ENCODE measurements at regions not wholly inside any gene's neighbourhood (a gene's known extent, or its start where the extent isn't known, plus 50 kb on each side); places are given as distances from the start of the nearest gene placed in this dataset.

DNA sequence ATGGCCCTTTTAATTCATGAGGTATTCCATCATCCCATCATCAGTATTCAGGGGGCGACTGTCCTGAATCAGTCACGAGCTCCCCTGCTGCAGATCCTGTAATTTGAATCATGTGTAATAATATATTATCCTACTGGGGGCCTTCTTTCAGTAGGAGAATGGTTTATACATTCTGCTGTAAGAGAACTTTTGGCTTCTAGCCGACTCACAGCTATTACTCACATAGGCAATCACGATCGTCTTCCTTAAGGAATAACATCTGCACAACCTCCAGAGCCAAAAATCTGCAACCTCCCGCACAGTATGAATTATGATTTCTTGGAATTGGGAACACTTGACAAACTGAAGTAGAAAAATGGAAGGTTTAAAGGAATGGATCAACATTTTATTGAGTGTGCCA is 343.0 kb downstream of the USP25 start:
- DNase-seq (ENCODE audit: low spot score), result no peak

DNA sequence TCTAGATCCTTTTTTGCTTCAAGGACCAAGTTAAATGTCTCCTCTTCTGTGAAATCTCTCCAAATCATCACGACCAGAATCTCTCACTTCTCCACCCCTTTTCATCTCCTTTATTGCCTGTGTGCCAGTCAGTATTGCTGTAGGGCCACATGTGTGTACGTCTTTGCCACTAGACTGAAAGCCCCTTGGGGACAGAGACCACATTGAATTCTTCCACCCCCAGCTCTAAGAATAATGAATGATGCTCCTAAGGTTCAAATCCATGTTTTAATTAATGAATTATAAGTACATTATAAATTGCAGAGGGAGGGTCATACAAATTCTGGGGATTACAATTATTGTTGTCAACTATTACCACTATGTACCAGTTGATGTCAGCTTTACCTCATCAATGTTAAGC is 343.8 kb downstream of the USP25 start:
- no peak for DNase-seq (ENCODE audit: low spot score)

DNA sequence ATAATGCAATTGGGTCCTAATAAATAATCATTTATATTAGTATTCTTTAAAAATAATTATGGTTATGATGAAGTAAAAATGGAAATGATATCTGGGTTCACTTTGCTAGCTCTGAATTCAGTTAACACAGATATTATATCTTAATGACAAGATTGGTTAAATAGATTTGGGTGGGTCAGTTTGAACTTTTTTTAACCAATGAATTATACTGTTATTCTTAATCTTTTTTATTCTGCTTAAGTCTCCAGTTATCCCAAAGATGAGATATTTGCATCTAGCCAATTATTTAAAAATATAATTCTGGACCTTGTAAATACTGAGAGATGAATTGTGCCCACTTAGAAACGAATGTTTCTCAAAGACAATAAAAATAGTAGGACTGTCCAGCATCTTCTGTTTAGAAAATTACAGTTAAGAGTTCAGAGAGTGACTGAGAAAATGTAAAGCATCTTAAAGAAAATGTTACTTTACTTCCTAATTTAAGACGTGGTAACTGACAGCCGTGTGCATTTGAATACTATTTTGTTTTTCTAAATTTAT is 345.2 kb downstream of the USP25 start:
- no peak for DNase-seq (ENCODE audit: low spot score)

DNA sequence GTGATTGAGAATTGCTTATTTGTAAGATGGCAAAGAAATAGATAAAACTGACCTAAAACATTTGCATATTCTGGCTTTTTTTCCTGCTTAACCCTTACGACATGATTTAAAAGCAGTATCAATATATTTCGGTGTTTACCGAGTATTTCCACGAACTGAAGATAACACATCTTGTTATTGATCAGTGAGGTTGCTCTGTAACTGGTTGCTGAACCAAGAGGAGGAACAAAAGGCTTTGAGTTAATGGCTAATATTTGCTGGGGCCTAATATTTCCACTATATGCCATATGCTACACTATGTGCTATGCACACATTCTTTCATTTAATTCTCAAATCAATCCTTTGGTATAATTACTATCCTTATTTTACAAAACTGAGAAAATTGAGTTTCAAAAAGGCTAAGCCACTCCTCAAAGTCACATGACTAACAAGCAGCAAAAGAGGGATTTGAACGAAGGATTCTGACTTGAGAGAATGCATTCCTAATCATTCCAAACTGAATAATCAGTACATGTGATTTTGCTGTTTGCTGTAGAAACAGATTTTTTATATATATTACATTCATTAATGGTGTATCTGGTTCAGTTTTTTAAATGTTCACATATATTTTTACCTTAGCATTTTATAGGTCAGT is 346.0 kb downstream of the USP25 start:
- DNase-seq (ENCODE audit: low spot score), result no peak

DNA sequence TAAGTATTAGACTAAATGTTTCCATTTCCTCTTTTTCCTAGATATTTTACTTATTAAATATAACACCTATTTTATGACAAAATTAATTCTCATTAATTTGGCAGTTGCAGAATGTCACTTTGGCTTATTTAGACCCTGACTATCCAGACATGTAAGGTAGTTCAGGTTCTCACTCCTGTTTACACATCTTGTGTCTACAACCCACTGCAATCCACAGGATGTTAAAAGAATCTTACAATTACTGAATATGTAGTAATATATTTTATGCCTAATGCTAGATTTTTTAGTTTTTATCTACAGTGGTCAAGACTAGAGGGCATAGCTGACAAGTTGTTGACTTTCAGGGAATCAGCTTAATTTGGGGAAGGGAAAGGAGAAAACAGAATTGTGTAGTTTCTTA is 346.7 kb downstream of the USP25 start:
- DNase-seq (ENCODE audit: low spot score), result no peak

DNA sequence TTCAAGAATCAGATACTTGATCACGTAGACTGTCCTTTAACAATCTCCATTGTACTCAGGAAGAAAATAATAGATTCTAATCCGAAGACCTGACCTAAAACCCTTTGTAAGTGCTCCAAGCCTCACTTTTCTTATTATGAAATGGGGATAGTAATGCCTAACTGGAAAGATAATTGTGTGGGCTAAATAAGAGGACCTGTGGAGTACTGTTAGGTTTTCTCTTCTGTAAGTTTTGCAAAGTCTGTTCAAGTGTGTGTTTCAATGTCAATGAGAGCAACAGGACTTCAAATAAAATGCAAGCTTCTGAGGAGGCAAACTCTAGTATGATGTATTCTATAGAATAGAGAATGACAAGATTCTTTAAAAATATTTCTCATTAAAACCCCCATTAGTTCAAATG is 348.6 kb downstream of the USP25 start:
- no peak for DNase-seq (ENCODE audit: low spot score)

DNA sequence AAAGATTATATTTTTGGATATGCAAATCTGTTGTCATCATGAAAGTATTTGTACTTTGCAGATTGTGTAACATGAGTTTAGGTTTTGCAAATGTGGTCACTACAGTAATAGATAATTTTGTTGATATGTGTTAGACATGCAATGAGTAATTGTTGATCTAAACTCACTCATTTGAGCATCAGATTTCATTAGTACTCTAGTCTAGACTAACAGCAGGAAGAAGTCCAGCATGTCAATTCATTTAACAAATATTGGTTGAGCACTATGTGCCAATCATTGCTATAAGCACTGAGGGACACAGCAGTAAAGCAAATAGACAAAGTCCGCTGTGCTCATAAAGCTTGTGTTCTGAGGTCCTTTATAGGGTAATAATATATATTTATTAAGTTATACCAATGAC is 350.0 kb downstream of the USP25 start:
- no peak for DNase-seq (ENCODE audit: low spot score)

DNA sequence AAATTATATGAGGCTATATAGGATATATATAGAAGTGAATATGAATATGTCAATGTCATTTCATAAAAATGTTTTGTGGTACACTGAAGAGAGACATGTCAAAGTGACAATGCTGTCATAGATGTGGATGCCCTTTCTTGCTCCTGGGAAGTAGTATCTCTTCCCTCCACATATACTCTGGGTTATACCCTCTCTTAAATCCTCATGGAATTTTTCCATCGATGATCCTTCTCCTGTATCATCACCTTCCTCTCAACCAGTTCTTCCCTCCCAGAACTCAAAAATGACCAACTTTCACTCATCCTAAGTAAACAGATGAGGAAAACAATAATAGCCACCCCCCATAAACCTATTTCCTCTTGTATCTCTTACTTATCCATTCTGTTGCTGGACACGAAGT is 351.5 kb downstream of the USP25 start:
- DNase-seq (ENCODE audit: low spot score), result no peak

DNA sequence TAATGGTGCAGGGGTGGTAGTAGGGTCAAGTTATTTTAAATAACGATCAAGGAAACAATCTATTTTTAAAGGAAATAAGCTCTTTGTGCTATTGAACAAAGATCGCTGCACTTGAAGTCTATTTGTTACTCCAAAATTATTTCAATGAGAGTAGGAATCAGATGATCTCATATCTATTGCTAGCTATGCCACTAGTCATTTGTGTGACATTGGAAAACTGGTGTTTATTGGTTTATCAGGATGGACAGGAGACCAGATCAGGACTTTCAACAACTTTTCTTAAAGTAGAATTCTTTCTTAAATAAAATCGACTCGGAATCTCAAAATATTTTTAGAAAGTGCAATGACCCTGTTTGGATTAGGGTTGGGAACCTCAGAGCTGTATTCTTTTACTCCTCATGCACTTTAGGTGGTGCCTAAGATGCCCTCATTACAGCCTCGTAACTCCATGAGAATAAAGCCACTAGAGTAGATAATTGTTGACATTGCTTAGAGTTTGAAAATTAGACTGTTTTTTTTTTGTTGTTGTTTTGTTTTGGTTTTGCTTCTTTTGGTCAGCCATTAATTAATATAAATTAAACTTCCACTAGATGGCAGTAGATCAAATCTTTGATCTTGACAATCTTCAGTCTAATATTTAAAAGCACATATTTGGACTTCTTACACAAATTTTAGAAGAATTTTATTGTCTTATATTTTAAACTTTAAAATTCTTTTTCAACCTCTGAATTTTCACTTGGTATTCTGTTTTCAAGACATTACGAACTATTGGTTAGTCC is 352.4 kb downstream of the USP25 start:
- DNase-seq (ENCODE audit: low spot score), result no peak

DNA sequence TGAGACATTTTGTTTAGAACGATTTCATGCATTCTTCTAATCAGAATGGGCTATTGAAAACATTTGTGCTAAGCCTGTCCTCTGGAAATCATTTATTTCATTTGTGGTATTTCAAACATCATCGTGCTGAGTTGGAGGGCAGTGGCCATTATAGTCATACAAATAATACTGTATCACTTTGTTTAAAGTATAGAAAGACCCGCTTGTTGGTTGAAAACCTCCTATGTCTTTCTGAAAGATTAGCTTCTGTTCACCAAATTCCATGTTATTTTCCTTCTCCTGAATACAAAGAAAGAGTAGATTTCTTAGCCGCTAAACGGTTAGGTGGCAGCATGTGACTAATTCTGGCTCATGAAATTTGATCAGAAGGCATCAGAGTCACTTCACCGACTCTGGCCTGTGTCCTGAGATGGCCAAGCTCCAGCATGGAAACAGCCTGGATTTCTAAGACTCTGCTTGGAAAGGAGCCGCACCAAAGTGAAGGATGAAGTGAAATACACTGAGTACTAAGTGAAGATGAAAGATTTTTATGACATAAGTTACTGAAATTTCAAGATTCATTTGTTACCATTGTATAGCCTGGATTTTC is 355.1 kb downstream of the USP25 start:
- peak; percentile 24 for DNase-seq (ENCODE audit: low spot score)

DNA sequence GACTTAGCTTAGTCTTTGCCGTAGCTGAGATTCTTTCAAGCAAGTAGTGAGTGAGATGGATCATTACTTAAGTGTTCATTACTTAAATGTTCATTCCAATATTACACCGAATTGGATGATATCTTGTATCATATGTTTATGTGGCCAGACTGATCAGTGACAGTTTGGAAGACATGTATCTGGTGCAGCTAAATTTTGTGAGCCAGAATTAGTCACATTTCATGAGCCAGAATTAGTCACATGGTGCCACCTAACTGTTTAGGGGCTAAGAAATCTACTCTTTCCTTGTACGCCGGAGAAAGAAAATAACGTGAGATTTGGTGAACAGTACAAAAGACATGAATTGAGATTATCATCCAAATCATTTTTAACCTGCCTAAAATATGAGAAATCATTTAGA is 355.6 kb downstream of the USP25 start:
- peak; percentile 7 for DNase-seq (ENCODE audit: low spot score)

DNA sequence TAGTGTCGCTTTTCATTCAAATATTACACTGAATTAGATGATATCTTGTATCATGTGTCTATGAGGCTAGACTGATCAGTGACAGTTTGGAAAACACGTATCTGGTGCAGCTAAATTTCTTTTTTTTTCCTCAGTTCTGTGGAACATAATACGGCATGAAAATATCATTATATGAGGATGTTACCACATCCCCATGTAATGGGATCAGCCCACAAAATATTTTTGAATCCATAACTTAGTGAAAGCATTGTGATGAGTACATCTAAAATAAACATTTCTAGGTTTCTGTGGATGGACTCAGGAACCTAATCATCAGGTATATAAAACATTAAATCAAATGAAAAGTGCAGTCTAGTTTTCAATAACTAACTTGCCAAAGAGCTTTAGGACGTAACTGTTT is 356.3 kb downstream of the USP25 start:
- no peak for DNase-seq (ENCODE audit: low spot score)

DNA sequence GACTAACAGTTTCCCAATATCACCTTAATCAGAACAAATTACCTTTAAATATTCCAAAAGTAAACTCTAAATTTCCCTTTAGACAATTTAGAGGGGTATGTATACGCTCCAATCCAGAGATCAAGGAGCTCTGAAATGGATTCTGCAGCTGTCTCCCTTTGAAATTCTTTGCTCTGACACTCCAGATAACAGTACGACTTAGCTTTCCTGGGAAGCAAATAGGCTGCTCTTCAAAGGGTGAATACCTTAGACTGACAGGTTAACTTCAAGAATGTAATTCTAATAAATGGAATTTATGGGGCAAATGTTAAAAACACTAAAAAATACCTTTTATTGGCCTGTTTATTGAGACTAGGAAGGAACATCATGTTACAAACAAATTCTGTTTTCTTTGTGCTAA is 357.2 kb downstream of the USP25 start:
- no peak for DNase-seq (ENCODE audit: low spot score)

DNA sequence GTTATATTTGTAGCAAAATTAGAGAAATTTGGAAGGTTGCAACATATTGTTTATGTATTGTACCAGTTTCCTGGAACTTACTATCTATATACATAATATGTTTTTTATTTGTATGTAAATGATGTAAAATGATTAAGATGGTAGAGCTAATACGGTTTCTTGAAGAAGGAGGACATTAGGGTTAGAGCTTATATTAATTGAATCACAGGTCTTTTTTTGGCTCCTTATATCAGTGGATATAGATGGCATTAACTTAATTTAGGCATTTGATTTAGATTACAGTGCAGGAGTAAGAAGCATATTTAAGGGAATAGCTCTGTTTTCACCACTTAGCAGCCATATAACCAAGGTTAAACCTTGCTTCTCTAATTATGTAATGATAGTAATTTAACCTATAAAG is 357.7 kb downstream of the USP25 start:
- no peak for DNase-seq (ENCODE audit: low spot score)

DNA sequence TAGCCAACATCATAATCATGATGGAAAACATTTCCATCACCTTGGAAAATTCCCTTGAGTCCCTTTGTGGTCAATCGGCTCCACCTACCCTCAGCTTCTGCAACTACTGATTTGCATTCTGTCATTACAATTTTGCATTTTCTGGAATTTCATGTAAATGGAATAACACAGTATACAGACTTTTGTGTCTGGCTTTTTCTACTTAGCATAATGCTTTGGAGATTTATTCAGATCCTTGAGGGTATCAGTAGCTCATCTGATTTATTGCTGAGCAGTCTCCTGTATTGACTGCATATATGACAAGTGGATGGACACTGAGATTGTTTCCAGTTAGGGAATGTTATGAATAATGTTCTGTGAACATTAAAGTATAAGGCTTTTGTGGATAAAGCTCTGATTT is 358.3 kb downstream of the USP25 start:
- no peak for DNase-seq (ENCODE audit: low spot score)

DNA sequence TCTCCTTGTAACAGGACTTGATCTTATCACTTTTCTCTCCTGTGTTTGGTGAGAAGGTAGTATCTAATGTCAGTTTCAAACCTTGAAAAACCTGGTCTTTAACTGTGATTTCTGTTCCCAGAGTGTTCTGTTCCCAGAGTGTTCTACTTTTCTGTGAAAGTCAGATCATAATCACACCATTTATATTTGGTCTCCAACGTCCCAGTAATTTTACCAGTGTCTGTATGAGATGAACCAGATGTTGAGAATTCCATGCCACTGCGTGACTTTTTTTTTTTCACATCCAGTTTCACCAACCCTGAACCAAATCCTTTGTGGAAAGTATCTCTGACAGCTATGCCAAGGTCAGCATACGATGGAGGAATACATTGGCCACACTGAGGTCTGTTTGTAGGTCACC is 365.2 kb downstream of the USP25 start:
- no peak for DNase-seq (ENCODE audit: low spot score)

DNA sequence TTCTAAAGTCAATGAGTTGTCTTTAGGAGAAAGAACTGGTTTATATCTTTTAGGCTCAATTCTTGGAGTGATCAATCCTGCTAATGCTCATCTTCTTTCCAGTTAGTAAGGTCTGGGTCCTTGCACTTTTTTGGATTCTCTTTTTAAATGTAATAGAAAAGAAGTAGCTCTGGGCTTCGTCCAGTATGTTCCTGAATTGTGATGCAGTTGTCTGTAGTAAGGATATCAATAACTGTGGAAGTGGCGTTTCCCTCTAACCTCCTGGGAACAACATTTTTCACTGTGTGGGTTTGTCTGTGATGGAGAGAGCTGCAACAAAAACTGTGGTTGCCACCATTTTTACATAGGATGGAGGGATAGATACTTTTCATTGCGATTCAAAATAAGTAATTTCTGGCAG is 367.2 kb downstream of the USP25 start:
- no peak for DNase-seq (ENCODE audit: low spot score)

DNA sequence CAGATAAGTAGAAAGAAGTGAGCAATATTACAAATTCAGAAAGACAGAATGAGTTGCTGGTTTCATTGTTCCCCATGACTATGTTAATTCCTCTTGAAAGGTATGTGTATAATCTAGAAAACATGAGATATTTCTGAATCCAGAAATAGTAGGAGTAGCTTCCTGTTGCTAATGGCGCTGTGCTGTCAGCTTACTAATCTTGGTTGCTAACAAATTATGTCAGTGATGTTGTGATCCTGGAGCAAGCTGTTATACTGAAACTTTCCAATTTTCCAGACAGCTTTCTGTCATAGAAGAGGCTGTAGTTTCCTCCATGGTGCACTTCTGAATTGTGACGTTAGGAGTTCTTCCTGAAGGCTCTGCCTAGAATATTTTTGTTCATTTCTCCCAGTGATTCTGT is 372.3 kb downstream of the USP25 start:
- DNase-seq (ENCODE audit: low spot score), result no peak

DNA sequence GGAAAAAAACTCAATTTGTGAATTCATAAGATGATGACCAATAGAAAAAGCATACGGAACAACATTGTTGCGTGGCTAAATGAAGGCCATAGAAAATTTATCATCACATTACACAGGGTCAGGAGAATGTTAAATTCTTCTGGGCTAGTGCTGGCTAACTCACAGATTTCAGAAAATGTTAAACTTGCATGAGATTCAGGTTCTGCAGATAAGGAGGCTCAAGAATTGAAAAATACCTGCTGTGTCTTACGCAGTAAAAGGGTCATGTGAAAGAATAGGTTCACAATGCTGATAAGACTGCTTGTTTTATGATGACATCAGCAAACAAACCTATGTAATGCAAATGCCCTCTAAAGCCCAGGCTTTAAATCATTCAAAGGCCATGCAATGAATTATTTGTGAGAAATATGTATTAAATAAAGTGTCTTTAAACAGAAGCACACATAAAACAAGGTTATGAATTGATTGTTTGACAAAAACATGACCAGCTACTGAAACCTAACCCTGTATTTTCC is 378.8 kb downstream of the USP25 start:
- DNase-seq (ENCODE audit: low spot score), result no peak

DNA sequence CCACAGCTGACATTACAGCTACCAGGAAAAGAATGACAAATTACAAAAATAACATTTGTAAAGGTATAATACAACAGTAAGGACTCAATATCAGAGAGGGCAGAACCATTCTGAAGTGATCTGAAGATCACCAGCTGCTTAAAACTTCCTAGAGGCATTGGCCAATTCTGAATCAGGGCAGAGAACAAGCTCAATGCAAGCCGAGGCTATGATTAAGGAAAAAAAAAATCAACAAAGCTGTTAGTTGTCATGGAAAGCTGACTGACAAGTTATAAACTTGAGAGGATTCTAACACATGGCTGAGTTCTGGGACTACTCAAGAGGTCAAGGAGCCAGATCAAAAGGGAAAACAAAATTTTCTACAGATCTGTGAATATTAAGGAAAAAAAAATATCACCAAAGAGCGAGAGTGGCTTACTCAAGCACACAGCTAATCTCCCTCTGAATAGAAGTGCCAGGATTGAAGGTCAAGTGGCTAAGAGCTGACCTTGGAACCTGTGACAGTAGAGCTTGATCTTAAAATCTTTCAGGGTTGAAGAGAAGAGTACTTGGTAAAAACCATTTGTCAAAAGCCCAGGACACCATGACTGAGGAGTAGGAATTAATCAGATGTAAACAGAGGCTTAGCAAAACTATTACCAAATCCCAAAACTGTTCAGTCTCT is 383.4 kb downstream of the USP25 start:
- DNase-seq (ENCODE audit: low spot score), result no peak

DNA sequence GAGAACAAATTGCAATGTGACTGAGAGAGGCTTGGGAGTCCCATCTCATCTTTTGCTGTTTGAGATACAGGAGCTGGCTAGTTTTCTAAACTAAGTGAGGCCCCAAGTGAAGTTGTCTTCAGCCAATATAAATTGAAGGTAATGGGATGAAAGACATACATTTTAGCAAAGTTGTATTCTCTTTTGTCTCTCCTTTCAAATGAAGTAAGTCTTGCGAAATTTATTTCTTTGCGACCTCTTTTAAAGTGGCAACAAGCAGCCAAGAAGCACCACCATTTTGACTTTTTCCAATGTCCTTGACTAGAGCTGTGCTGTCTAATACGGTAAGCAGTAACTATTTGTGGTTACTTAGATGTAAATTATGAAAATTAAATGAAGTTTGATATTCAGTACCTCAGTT is 385.7 kb downstream of the USP25 start:
- no peak for DNase-seq (ENCODE audit: low spot score)

DNA sequence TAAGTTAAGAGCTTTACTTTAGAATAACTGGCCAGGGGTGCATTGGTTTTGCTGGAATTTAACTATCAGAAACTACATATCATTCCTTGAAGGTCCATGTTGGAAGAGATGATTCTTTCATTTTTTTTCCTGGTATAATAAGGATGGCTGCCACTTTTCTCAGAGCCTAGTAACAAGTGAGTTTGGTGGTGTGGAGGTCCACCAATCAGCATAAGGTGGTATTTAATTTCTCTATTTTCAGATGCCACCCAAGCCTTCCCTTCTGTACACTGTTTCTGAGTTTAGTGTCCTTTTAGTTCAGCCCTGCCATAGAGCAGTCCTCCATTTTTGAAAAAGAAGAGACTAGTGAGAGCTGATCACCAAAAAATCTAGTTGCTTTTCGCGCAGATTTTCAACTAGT is 386.3 kb downstream of the USP25 start:
- no peak for DNase-seq (ENCODE audit: low spot score)

DNA sequence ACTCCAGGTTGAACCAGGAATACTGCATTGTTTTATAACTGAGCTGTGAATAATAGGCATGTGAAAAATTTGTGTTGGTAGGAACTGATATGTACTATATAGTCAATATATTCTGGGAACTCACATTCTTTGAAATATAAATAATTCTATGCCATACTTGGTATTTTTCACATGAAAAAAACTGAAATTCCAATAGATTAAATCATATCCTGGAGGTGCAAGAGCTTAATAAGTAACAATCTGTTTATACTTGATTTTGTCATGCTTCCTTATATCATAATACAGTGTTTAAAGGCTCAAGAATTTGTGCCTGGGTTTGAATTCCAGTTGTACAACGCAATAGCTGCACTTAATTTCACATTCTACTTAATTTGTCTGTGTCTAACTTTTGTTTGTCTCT is 387.0 kb downstream of the USP25 start:
- no peak for DNase-seq (ENCODE audit: low spot score)

Data from AG08396 (cell line).